Hematopoietic multipotent progenitor cell (in vitro differentiated cells): ENCODE measurements at regions not wholly inside any gene's neighbourhood (a gene's known extent, or its start where the extent isn't known, plus 50 kb on each side); places are given as distances from the start of the nearest gene placed in this dataset.
A peak's percentile ranks its signal among the peaks of the same experiment; 100 is the strongest.

Source experiments
- DNase-seq, 3 donors: peaks; one replicate each; pipeline ENCODE4 v3.0.0-alpha.2; 2011 to 2015; ENCODE audit warnings: low read depth in 2 of 3, low spot score in 2 of 3

- no peak for DNase-seq
Observed at GRCh38 chr7:114130866-114131265, 212.1 kb upstream of the PPP1R3A start.

- DNase-seq = no peak
Observed at GRCh38 chr7:114128880-114129279, 210.1 kb upstream of the PPP1R3A start.

GRCh38 chr7:114126095-114126494, 207.3 kb upstream of the PPP1R3A start:
- no peak for DNase-seq

- DNase-seq = no peak
Observed at GRCh38 chr7:114112806-114113205, 194.0 kb upstream of the PPP1R3A start.

- DNase-seq = no peak
Observed at GRCh38 chr7:114110666-114111065, 191.9 kb upstream of the PPP1R3A start.

- no peak for DNase-seq
Observed at GRCh38 chr7:114109721-114110120, 190.9 kb upstream of the PPP1R3A start.

- DNase-seq = no peak
Observed at GRCh38 chr7:114109304-114109703, 190.5 kb upstream of the PPP1R3A start.

- no peak for DNase-seq
Observed at GRCh38 chr7:114108510-114108909, 189.7 kb upstream of the PPP1R3A start.

- DNase-seq = no peak
Observed at GRCh38 chr7:114107522-114107921, 188.7 kb upstream of the PPP1R3A start.

GRCh38 chr7:114104035-114104434, 185.2 kb upstream of the PPP1R3A start:
- no peak for DNase-seq

- no peak for DNase-seq
Observed at GRCh38 chr7:114102996-114103395, 184.2 kb upstream of the PPP1R3A start.

- no peak for DNase-seq
Observed at GRCh38 chr7:114102131-114102530, 183.3 kb upstream of the PPP1R3A start.

GRCh38 chr7:114100810-114101209, 182.0 kb upstream of the PPP1R3A start:
- no peak for DNase-seq

GRCh38 chr7:114099337-114099736, 180.5 kb upstream of the PPP1R3A start:
- DNase-seq = no peak

GRCh38 chr7:114095885-114096284, 177.1 kb upstream of the PPP1R3A start:
- no peak for DNase-seq

- no peak for DNase-seq
Observed at GRCh38 chr7:114088470-114088940, 169.7 kb upstream of the PPP1R3A start.

- peak in 1 of 3 donors; percentile 5 for DNase-seq
Observed at GRCh38 chr7:114087653-114088469, 169.1 kb upstream of the PPP1R3A start.

GRCh38 chr7:114086914-114087652, 168.3 kb upstream of the PPP1R3A start:
- peak in 2 of 3 donors; percentile 24 to 36 for DNase-seq

- DNase-seq = peak in 2 of 3 donors; percentile 20 to 21
Observed at GRCh38 chr7:114086537-114086913, 167.7 kb upstream of the PPP1R3A start.

GRCh38 chr7:114085592-114086501, 167.0 kb upstream of the PPP1R3A start:
- DNase-seq = peak in 2 of 3 donors; percentile 52 to 61

GRCh38 chr7:114085313-114085591, 166.4 kb upstream of the PPP1R3A start:
- DNase-seq = no peak
